Lung (tissue), 11 donors: ENCODE measurements at regions not wholly inside any gene's neighbourhood (a gene's known extent, or its start where the extent isn't known, plus 50 kb on each side); places are given as distances from the start of the nearest gene placed in this dataset.

Experiments used
- ATAC-seq: fragments of 200-7000 bp; cut with Tn5 transposase; one replicate; pipeline ENCODE4 v1.9.1; 2020; ENCODE audit warnings: moderate number of reproducible peaks; ENCODE audit not compliant: insufficient read depth, low FRiP score
- DNase-seq, 3 donors: peaks; one replicate each; pipeline ENCODE4 v3.0.0-alpha.2; 2013 to 2017
- H3K27ac ChIP-seq, 2 donors: one replicate each; pipeline ENCODE4 v1.5.1; 2013; ENCODE audit warnings: mild to moderate bottlenecking in 2 of 2, moderate library complexity in 2 of 2, control low read depth in 1 of 2, inconsistent platforms in 1 of 2, low read depth in 1 of 2, low read length in 1 of 2
- H3K27me3 ChIP-seq, 3 donors: one replicate each; pipeline ENCODE4 v1.5.1; 2013; ENCODE audit warnings: low read length in 2 of 3; ENCODE audit not compliant: control insufficient read depth in 3 of 3, insufficient read depth in 3 of 3
- H3K36me3 ChIP-seq, 4 donors: one replicate each; pipeline ENCODE4 v1.5.1; 2013; ENCODE audit warnings: low read length in 4 of 4, mild to moderate bottlenecking in 1 of 4, moderate library complexity in 1 of 4; ENCODE audit not compliant: control insufficient read depth in 4 of 4, insufficient read depth in 4 of 4
- H3K4me1 ChIP-seq, 5 donors: one replicate each; pipeline ENCODE4 v1.5.1; 2013; ENCODE audit warnings: low read length in 5 of 5, mild to moderate bottlenecking in 2 of 5, moderate library complexity in 1 of 5; ENCODE audit not compliant: control insufficient read depth in 5 of 5, insufficient read depth in 5 of 5
- H3K4me3 ChIP-seq: one replicate; pipeline ENCODE4 v1.5.1; 2013; ENCODE audit warnings: mild to moderate bottlenecking, control low read depth, moderate library complexity
- H3K9ac ChIP-seq, 2 donors: one replicate each; pipeline ENCODE4 v1.5.1; 2013; ENCODE audit warnings: low read length in 2 of 2, control low read depth in 1 of 2; ENCODE audit not compliant: insufficient read depth in 1 of 2
- H3K9me3 ChIP-seq, 4 donors: one replicate each; pipeline ENCODE4 v1.5.1; 2013; ENCODE audit warnings: low read length in 3 of 4, mild to moderate bottlenecking in 1 of 4, moderate library complexity in 1 of 4; ENCODE audit not compliant: control insufficient read depth in 4 of 4, insufficient read depth in 3 of 4
- WGBS, 2 donors: extraction: QIAGEN DNeasy Blood & Tissue Kit; methylation state at CpG; one replicate each; pipeline ENCODE4 v1.1.7; 2013; 5-methylcytosine and 5-hydroxymethylcytosine counted together
- TF ChIP-seq, protein P1 (sequence below): IDR thresholded peaks from 2 replicates; pipeline ENCODE4 v1.5.1; 2012; ENCODE audit warnings: mild to moderate bottlenecking; ENCODE audit errors: control extremely low read depth, extremely low read depth
- donor health status: control.
- donor health status: control.
- donor health status: Bipolar disorder and iron deficiency.
- donor health status: healthy.
- donor health status: DM: yes; HTN: yes; CAD: no.

DNA sequence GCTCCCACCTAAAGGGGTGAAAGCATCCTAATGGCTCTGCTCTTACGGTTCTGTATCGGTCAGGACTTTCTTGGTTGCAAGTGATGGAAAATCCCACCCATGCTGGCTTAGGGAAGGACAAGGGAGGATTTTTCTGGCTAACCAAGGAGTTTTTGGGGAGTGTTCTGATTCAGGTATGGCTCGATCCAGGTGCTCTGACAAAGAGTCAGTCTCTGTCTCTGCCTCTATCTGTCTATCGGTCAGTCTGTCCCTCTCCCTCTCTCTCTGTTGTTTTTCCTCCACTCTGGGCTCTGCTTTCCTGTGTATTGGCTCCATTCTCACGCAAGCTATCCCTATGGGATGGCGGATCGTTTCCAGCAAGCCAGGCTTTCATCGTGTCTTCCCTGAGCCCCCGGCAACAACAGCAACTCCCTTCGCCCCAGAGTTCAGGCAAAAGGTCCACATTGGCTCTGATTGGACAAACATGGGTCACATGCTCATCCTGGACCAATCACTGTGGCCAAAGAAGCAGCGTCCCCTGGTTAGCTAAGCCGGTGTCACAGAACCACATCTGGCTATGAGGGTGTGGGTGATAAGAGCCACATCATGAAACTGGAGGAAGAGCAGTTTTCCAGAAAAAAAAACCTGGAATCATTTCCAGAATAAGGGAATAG lies 160.3 kb downstream of the BMP7 start:
- Histone ChIP-seq H3K27ac (no peak overlapping the region), H3K4me1 (peaks cover 0 to 11% (median 7%) of the 10 kb centered on the region in 5 donors), H3K36me3 (no peaks in the 10 kb centered on the region), H3K9ac (no peak overlapping the region), H3K4me3 (no peak overlapping the region), H3K27me3 (no peaks in the 10 kb centered on the region), H3K9me3 (no peaks in the 10 kb centered on the region)
- ATAC-seq = no peak
- 85 to 90% methylated on average over 12 of the region's 12 CpGs for WGBS, 2 donors
- DNase-seq = no peak
- TF ChIP-seq, protein P1, sequence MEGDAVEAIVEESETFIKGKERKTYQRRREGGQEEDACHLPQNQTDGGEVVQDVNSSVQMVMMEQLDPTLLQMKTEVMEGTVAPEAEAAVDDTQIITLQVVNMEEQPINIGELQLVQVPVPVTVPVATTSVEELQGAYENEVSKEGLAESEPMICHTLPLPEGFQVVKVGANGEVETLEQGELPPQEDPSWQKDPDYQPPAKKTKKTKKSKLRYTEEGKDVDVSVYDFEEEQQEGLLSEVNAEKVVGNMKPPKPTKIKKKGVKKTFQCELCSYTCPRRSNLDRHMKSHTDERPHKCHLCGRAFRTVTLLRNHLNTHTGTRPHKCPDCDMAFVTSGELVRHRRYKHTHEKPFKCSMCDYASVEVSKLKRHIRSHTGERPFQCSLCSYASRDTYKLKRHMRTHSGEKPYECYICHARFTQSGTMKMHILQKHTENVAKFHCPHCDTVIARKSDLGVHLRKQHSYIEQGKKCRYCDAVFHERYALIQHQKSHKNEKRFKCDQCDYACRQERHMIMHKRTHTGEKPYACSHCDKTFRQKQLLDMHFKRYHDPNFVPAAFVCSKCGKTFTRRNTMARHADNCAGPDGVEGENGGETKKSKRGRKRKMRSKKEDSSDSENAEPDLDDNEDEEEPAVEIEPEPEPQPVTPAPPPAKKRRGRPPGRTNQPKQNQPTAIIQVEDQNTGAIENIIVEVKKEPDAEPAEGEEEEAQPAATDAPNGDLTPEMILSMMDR = no peak

DNA sequence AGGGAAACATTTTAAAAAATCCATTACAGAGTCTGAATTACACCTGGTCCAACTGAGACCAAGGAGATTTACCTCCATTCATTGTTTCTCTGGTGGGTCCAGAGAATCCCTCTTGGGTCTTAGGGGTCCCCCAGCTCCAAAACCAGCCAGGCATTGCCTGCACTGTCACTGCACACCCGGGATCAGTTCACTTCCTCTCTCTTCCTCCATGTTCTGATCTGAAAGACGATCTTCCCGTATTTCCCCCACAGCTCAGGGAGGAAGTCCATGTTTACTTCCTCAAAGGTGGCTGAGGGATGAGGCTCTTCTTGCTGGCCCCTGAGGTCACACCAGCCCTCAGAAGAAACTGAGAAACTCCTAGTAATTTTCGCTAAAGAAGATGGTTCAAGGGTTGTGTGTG lies 159.7 kb downstream of the BMP7 start:
- WGBS, 2 donors = 21 to 34% methylated on average over 4 of the region's 4 CpGs
- no peak for DNase-seq
- no peaks in the 10 kb centered on the region for H3K36me3 ChIP-seq
- no peak overlapping the region for H3K9ac ChIP-seq
- no peak overlapping the region for H3K27ac ChIP-seq
- H3K9me3 ChIP-seq = no peaks in the 10 kb centered on the region
- peaks cover 0 to 11% (median 7%) of the 10 kb centered on the region in 5 donors for H3K4me1 ChIP-seq
- no peak overlapping the region for H3K4me3 ChIP-seq
- H3K27me3 ChIP-seq = no peaks in the 10 kb centered on the region
- TF ChIP-seq, protein P1 = no peak
- ATAC-seq = no peak

DNA sequence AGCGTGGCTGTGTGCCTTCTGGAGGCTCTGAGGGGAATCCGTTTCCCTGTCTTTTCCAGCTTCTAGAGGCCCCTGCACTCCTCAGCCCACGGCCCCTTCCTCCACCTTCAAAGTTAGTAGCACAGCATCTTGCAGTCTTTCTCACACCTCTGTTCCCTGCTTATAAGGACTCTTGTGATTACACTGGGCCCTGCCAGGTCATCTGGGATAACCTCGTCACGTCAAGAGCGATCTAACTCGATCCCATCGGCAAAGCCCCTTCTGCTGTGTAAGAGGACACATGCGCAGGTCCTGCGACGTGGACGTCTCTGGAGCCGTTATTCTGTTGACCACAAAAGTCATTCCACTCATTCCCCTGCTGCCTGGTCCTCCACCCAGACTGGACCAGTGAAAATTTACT lies 159.2 kb downstream of the BMP7 start:
- H3K4me3 ChIP-seq = no peak overlapping the region
- no peaks in the 10 kb centered on the region for H3K27me3 ChIP-seq
- ATAC-seq (no peak), DNase-seq (no peak)
- 77 to 85% methylated on average over 13 of the region's 13 CpGs for WGBS, 2 donors
- no peaks in the 10 kb centered on the region for H3K9me3 ChIP-seq
- no peak overlapping the region for H3K27ac ChIP-seq
- H3K9ac ChIP-seq = no peak overlapping the region
- TF ChIP-seq, protein P1 = no peak
- peaks cover 0 to 11% (median 7%) of the 10 kb centered on the region in 5 donors for H3K4me1 ChIP-seq
- no peaks in the 10 kb centered on the region for H3K36me3 ChIP-seq

DNA sequence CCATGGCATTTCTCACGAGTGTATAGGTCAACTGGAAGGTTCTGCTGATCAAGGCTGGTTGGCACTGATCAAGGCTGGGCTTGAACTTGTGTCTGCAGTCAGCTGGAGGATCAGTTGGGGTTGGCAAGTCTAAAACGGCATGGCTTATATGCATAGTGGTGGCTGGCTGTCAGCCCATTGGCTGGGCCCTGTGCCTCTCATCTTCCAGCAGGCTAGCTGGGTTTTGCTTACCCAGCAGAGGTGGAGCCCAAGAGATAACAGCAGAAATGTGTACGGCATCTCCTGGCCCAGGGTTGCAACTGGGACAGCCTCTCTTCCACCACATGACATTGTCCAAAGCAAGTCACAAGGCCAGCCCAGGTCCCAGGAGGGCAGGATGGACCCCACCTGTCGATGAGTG lies 158.2 kb downstream of the BMP7 start:
- Histone ChIP-seq H3K27me3 (no peaks in the 10 kb centered on the region), H3K27ac (no peak overlapping the region), H3K4me1 (peaks cover 0 to 11% (median 7%) of the 10 kb centered on the region in 5 donors), H3K9me3 (no peaks in the 10 kb centered on the region), H3K9ac (no peak overlapping the region), H3K4me3 (no peak overlapping the region), H3K36me3 (no peaks in the 10 kb centered on the region)
- TF ChIP-seq, protein P1 = no peak
- 67 to 77% methylated on average over 4 of the region's 4 CpGs for WGBS, 2 donors
- DNase-seq (no peak), ATAC-seq (no peak)
